ENCODE measurements at regions not wholly inside any gene's neighbourhood (a gene's known extent, or its start where the extent isn't known, plus 50 kb on each side); places are given as distances from the start of the nearest gene placed in this dataset.

DNA sequence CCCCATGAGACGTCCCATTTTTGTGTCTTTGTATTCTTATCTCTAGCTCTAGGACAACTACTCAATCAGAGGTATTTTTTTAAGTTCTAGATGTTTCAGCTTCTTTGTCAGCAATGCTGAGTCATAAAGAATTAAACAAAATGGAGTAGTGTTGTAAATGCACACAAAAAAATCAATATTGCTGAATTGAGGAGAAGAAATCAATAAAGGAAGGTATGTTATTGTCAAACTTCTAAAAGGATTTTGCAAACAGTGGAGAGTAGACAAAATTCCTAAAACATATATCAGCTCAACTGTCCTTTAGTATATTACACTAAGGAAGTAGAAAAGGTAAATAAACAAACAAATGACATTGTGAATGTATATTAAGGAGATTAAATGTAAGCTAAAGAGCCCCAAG lies 726.1 kb upstream of the NRXN1 start:
- TF ChIP-seq, protein P1, sequence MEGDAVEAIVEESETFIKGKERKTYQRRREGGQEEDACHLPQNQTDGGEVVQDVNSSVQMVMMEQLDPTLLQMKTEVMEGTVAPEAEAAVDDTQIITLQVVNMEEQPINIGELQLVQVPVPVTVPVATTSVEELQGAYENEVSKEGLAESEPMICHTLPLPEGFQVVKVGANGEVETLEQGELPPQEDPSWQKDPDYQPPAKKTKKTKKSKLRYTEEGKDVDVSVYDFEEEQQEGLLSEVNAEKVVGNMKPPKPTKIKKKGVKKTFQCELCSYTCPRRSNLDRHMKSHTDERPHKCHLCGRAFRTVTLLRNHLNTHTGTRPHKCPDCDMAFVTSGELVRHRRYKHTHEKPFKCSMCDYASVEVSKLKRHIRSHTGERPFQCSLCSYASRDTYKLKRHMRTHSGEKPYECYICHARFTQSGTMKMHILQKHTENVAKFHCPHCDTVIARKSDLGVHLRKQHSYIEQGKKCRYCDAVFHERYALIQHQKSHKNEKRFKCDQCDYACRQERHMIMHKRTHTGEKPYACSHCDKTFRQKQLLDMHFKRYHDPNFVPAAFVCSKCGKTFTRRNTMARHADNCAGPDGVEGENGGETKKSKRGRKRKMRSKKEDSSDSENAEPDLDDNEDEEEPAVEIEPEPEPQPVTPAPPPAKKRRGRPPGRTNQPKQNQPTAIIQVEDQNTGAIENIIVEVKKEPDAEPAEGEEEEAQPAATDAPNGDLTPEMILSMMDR (IDR thresholded peaks at IDR 0.05 in 4 of 5, conservative IDR thresholded peaks at IDR 0.05 in 1 of 5): no peak
- TF ChIP-seq POLR2A (IDR thresholded peaks at IDR 0.05): no peak

All from gastrocnemius medialis (tissue), 4 donors.